GM11168 (cell line): ENCODE measurements at regions not wholly inside any gene's neighbourhood (a gene's known extent, or its start where the extent isn't known, plus 50 kb on each side); places are given as distances from the start of the nearest gene placed in this dataset.

Experiments used
- in situ Hi-C: fragments of 300-500 bp; cut with MboI; formaldehyde crosslinking; loops from one replicate; pipeline ENCODE4 v1.12.0; 2022; ENCODE audit warnings: low sequenced_read_pairs; ENCODE audit not compliant: unreplicated experiment

DNA sequence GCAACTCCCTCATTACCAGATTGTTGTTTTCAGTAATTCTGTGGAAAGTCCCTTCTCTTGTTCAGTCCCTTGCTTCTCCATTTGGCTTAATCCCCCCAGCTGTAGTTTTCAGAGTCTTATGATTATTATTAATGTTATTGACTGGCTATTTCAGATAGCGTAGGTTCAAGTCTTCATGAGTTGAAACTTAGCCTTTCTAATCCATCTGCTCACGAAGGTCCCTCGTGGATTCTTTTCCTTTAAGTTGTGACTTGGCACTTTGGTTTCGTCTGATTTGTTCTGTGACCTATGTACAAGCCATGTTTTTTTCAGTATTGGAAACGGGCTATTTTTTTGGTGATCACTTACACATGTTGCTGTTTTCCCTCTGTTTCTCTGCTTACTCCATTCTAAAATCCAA, 260.3 kb downstream of the TMEM167A start:
- in situ Hi-C loops = no loop called here

DNA sequence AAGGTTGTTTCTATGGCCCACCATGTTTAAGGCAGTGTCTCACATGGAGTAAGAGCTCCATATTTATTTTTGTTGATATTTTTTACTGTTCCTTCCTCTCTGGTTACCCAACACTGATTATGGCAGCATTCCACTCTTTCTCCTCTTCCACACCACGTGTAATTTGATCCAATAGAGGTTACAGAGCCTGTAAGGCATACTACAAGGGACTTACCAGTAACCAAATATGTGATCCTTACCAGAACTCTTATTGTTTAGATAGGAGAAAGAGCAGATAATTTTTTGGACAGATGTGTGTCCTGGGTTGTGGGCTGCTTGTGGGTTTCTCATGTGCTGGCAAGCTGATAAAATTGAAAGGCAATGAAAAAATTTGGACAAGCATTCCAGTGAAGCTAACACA, 261.3 kb downstream of the TMEM167A start:
- in situ Hi-C loops = no loop called here

GRCh38 chr5:82813861-82814260, 263.3 kb downstream of the TMEM167A start:
- in situ Hi-C loops = no loop called here

DNA sequence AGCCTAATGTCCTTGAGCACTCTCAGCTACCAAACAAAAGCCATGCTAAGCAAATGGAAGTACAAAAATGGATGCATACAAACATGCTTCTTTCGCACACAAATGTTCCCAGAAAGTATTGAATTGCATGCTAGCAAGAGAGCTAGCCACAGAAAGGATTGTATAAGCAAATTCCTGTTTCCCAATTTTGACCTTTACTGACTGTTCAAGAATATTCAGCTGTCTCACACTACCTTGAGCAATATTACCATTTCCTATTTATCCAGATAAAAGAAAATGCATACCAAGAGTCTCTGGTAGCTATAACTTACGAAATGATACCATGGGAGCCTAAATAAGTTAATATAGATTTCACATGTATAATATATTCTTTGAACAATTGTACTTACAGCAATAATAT, 264.6 kb downstream of the TMEM167A start:
- in situ Hi-C loops = no loop called here

DNA sequence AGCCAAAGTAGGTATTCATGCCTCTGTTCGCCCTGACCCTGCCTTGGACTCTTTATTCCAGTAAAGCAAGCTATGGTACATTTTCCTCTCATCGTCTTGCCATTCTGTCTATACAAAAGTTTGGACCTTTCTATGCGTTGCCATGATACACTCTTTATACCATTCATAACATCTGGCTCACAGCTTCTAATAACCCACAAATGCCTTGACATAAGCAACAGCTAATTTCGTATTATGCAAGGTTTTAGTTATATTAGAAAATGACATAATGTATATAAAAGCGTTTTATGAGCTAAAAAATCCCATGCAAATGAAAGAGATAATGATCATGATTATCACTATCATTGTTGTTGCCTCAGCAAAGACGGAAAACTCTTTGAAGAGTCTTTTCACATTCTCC, 265.7 kb downstream of the TMEM167A start:
- in situ Hi-C loops = no loop called here

GRCh38 chr5:82809420-82810143, 267.6 kb downstream of the TMEM167A start:
- in situ Hi-C loops = no loop called here

DNA sequence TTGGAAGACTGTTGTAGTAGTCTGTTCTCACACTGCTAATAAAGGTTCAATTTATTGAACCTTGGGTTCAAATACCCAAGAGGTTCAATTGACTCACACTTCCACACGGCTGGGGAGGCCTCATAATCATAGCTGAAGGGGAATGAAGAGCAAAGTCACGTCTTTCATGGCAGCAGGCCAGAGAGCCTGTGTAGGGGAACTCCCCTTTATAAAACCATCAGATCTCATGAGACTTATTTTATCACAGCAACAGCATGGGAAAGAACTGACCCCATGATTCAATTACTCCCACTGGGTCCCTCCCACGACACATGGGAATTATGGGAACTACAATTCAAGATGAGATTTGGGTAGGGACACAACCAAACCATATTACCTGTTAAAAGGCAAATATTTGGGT, 268.2 kb downstream of the TMEM167A start:
- in situ Hi-C loops = no loop called here

DNA sequence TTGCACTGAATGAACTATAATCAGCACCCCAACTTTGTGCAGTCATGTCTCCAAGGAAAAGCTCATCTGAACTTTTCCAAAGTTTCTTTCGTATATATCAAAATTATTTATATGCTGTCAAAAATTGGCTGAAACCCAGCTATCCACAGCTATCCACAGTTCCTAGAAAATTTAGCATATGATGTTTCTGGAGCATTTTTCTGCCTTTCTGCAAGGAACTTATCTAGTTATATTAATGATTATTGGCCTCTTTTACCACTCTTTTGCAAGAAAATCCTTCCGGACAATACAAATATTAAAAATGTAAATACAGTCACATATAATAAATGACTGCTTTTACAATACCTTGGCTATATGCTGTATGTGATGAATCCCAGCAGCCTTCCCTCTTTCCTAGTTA, 270.2 kb downstream of the TMEM167A start:
- in situ Hi-C loops = no loop called here

DNA sequence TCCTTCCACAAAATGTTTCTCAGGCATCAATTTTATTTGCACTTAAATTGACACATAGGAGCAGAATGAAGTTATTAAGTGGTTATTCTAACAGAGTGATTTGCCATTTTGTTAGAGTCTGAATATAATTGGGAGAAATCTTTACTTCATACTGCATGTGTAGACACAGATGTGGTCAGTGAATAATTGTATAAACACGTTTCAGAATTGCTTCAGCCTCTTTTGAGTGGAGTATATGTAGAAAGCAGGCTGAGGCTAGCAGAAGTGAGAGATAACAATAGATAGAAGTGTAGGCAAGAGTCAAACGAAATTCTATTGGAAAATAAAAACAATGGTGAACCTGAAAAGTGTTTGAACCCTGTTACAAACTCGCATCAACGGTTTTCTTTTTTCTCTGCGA, 270.7 kb downstream of the TMEM167A start:
- in situ Hi-C loops = no loop called here

- in situ Hi-C loops = no loop called here
These were observed 273.0 kb downstream of the TMEM167A start for GRCh38 chr5:82804155-82804690.

DNA sequence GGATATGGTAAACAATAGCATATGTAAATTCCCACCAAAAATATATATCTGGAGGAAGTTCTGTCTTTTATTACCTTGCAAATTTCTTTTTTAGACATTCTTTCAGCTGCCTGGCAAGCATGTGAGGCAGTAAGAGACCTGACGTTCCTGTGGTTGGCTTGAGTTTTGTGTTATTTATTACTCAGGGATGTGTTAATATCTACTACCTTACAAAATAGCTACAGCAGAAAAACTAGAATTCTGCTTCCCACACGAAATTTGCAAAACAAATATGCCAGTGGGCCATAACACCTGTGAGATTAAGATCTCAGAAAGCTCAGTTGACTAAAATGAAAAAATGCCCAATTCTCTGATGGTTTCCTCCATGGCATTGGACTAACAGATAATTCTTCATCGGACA, 274.2 kb downstream of the TMEM167A start:
- in situ Hi-C loops = no loop called here

- in situ Hi-C loops = no loop called here
These were observed 276.4 kb downstream of the TMEM167A start for GRCh38 chr5:82800826-82801225.

GRCh38 chr5:82799361-82800077, 277.7 kb downstream of the TMEM167A start:
- in situ Hi-C loops = loop anchor here (25.0 kb wide), 1 partner anchor 437 kb away; no protein-coding TSS in a partner anchor

DNA sequence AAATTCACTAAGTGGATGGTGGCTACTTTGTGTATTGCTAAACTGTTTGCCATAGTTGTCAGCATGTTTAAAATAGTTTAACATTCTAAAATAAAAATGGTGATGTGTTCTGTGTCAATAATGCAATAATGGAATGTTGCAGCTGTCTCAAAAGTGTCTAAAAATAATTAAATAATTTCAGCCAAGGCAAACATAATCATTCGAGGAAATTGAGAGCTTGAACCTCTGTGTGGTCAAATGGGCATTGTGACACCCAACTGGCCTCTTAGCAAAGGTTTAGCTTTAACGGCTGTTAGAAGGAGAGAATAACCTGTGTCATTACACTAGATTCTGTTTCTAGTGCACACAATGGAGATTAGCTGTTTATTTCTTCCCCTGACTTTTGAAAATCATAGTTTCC, 278.5 kb downstream of the TMEM167A start:
- in situ Hi-C loops = loop anchor here (25.0 kb wide), 1 partner anchor 436 kb away; no protein-coding TSS in a partner anchor

- in situ Hi-C loops = loop anchor here (25.0 kb wide), 1 partner anchor 435 kb away; no protein-coding TSS in a partner anchor
These were observed 280.4 kb downstream of the TMEM167A start for GRCh38 chr5:82796643-82797416.

GRCh38 chr5:82794876-82795275, 282.3 kb downstream of the TMEM167A start:
- in situ Hi-C loops = loop anchor here (25.0 kb wide), 1 partner anchor 433 kb away; no protein-coding TSS in a partner anchor

DNA sequence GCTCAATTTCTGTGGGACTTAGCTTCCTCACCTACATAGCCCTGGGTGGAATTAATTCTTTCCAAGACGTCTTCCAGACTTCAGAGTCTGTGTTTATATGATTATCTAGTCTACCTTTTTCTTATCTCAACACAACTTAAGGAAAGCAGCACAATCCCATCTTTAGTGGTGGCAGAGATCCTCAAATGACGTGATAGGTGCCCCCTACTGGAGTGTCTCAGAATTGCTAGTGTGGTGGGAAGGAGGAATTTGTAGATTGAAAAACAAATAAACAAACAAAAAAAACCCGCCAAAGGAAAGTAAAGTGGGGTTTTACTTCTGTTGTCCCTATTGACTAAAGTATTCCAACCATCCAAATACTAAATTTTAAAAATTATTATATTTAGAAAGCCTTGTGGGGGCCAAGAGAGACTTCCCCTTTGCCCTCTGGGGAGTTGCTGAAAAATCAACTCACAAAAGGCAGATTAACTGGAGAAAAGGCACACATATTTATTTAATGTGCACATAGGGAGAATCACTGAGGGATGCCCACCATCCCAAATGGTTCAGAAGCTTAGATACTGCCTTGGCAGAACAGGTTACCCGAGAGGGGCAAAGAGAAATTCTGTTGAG, 283.3 kb downstream of the TMEM167A start:
- in situ Hi-C loops = loop anchor here (25.0 kb wide), 1 partner anchor 432 kb away; no protein-coding TSS in a partner anchor

DNA sequence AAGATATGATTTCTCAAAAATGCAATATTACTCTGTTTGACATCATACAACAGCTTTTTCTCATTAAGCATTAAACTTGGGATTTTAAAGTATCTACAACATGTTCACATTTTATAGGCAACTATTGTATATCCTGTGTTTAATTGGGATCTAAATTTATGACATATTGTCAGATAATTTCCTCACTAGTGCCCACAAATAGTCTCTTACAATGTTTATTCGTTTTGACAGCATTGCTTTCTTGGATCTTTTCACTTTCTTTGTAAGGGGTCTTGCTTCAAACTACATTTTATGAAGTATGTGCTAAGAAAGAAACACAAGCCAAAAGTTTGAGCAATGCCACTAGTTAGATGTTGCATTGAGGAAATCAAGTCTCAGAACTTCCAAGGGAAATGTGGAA, 285.1 kb downstream of the TMEM167A start:
- in situ Hi-C loops = loop anchor here (25.0 kb wide), 1 partner anchor 430 kb away; no protein-coding TSS in a partner anchor

DNA sequence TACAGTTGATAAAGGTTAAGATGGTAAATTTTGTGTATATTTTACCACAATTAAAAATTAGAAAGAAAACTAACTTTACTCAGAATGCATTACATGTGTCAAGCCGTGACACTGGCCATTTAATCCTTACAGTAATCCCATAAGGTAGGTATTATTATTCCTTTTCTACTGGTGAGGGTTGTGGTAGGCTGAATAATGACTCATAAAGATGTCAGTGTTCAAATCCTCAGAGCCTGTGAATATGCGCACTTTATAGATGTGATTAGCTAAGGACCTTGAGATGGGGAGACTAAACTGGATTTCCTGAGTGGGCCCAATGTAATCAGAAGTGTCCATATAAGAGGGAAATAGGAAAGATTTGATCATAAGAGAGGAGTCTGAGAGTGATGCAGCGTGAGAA, 288.1 kb downstream of the TMEM167A start:
- in situ Hi-C loops = loop anchor here (25.0 kb wide), 1 partner anchor 427 kb away; no protein-coding TSS in a partner anchor

DNA sequence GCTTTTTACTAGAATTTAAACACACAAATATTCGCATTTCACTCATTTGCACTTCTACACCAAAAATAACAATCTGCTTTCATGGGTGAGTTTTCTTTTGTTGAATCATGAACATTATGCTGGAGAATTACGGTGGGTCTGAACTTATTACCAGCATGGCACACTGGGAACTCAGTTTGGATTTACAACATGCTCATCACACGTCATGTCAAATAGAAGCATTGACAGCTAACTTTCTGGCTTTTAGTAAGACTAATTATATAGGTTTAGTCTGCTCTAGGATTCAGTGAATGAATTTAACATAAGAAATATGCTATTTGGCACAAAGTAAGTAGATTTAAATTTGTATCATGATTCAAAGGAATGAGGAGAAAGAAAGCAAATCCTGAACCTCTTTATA, 290.4 kb downstream of the TMEM167A start:
- in situ Hi-C loops = loop anchor here (25.0 kb wide), 1 partner anchor 424 kb away; no protein-coding TSS in a partner anchor
